H9 (cell line): ENCODE measurements at regions not wholly inside any gene's neighbourhood (a gene's known extent, or its start where the extent isn't known, plus 50 kb on each side); places are given as distances from the start of the nearest gene placed in this dataset.

ENCODE experiments used
- DNase-seq: peaks from one replicate; pipeline ENCODE4 v3.0.0-alpha.2; 2017
- H2AFZ ChIP-seq: one replicate; pipeline ENCODE4 v1.6.1; 2013; ENCODE audit warnings: mild to moderate bottlenecking, low read length, control low read depth, moderate library complexity
- H2AK5ac ChIP-seq: 2 replicates; pipeline ENCODE4 v1.6.1; 2013; ENCODE audit warnings: low read length, control low read depth, mixed read lengths; ENCODE audit not compliant: insufficient read length
- H2BK120ac ChIP-seq: one replicate; pipeline ENCODE4 v1.6.1; 2013; ENCODE audit warnings: low read depth, mild to moderate bottlenecking, low read length, control low read depth, inconsistent platforms; ENCODE audit not compliant: poor library complexity, severe bottlenecking
- H2BK12ac ChIP-seq: 2 replicates; pipeline ENCODE4 v1.6.1; 2013; ENCODE audit warnings: low read length, control low read depth, mixed read lengths, low read depth; ENCODE audit not compliant: insufficient read length
- H2BK15ac ChIP-seq: 2 replicates; pipeline ENCODE4 v1.6.1; 2013; ENCODE audit warnings: low read depth, low read length, control low read depth
- H2BK20ac ChIP-seq: one replicate; pipeline ENCODE4 v1.6.1; 2013; ENCODE audit warnings: low read depth, mild to moderate bottlenecking, low read length, control low read depth, inconsistent platforms; ENCODE audit not compliant: poor library complexity, severe bottlenecking
- H2BK5ac ChIP-seq: 2 replicates; pipeline ENCODE4 v1.6.1; 2013; ENCODE audit warnings: low read length, control low read depth, mixed read lengths; ENCODE audit not compliant: insufficient read length
- H3K14ac ChIP-seq: 2 replicates; pipeline ENCODE4 v1.6.1; 2013; ENCODE audit warnings: low read length, control low read depth; ENCODE audit not compliant: insufficient read depth
- H3K18ac ChIP-seq: 2 replicates; pipeline ENCODE4 v1.6.1; 2013; ENCODE audit warnings: low read depth, mild to moderate bottlenecking, mixed read lengths, low read length, control low read depth; ENCODE audit not compliant: insufficient read length
- H3K23ac ChIP-seq: 2 replicates; pipeline ENCODE4 v1.6.1; 2013; ENCODE audit warnings: low read length, control low read depth, mixed read lengths, low read depth; ENCODE audit not compliant: insufficient read length
- H3K23me2 ChIP-seq: 2 replicates; pipeline ENCODE4 v1.6.1; 2013; ENCODE audit warnings: low read depth, mild to moderate bottlenecking, mixed read lengths, low read length, control low read depth; ENCODE audit not compliant: insufficient read length, poor library complexity, severe bottlenecking
- H3K27ac ChIP-seq: 2 replicates; pipeline ENCODE4 v1.5.1; 2013; ENCODE audit warnings: low read length, control low read depth, mixed read lengths, low read depth; ENCODE audit not compliant: insufficient read length
- H3K27me3 ChIP-seq: 2 replicates; pipeline ENCODE4 v1.6.1; 2013; ENCODE audit warnings: low read length, control low read depth, inconsistent platforms; ENCODE audit not compliant: insufficient read depth
- H3K4ac ChIP-seq: 2 replicates; pipeline ENCODE4 v1.6.1; 2013; ENCODE audit warnings: low read depth, mild to moderate bottlenecking, control low read depth, inconsistent platforms, low read length, moderate library complexity
- H3K4me1 ChIP-seq: 2 replicates; pipeline ENCODE4 v1.6.1; 2013; ENCODE audit warnings: low read length, control low read depth, inconsistent platforms; ENCODE audit not compliant: insufficient read depth
- H3K4me2 ChIP-seq: 2 replicates; pipeline ENCODE4 v1.6.1; 2013; ENCODE audit warnings: low read length, control low read depth, mixed read lengths; ENCODE audit not compliant: insufficient read length, insufficient read depth
- H3K56ac ChIP-seq: 2 replicates; pipeline ENCODE4 v1.6.1; 2013; ENCODE audit warnings: low read depth, mild to moderate bottlenecking, mixed read lengths, low read length, control low read depth; ENCODE audit not compliant: insufficient read length
- H3K79me1 ChIP-seq: 2 replicates; pipeline ENCODE4 v1.6.1; 2013; ENCODE audit warnings: low read depth, mild to moderate bottlenecking, moderate library complexity, low read length, control low read depth, inconsistent platforms; ENCODE audit not compliant: insufficient read depth, poor library complexity, severe bottlenecking
- H3K79me2 ChIP-seq: 2 replicates; pipeline ENCODE4 v1.6.1; 2013; ENCODE audit warnings: low read length, control low read depth, inconsistent platforms; ENCODE audit not compliant: insufficient read depth
- H3K9ac ChIP-seq: 2 replicates; pipeline ENCODE4 v1.6.1; 2013; ENCODE audit warnings: low read length, control low read depth, mixed read lengths; ENCODE audit not compliant: insufficient read length; ENCODE audit errors: extremely low read depth
- H3K9me3 ChIP-seq: one replicate; pipeline ENCODE4 v1.6.1; 2013; ENCODE audit warnings: low read depth, low read length, inconsistent platforms; ENCODE audit not compliant: control insufficient read depth
- H3T11ph ChIP-seq: one replicate; pipeline ENCODE4 v1.6.1; 2013; ENCODE audit warnings: mild to moderate bottlenecking, low read length, control low read depth, inconsistent platforms
- H4K20me1 ChIP-seq: one replicate; pipeline ENCODE4 v1.6.1; 2013; ENCODE audit not compliant: control insufficient read depth, insufficient read length, insufficient read depth
- H4K5ac ChIP-seq: 2 replicates; pipeline ENCODE4 v1.6.1; 2013; ENCODE audit warnings: low read depth, mild to moderate bottlenecking, mixed read lengths, low read length, control low read depth; ENCODE audit not compliant: insufficient read length
- H4K8ac ChIP-seq: replicated peaks from 2 replicates; pipeline ENCODE4 v1.6.1; 2013; ENCODE audit warnings: low read length, control low read depth, mixed read lengths, low read depth; ENCODE audit not compliant: insufficient read length
- H4K91ac ChIP-seq: 2 replicates; pipeline ENCODE4 v1.6.1; 2013; ENCODE audit warnings: low read depth, mild to moderate bottlenecking, moderate library complexity, mixed read lengths, low read length, control low read depth; ENCODE audit not compliant: insufficient read length
- H3K27ac Mint-ChIP-seq, 3 experiments: 2 replicates in 2 of 3; 3 replicates in 1 of 3; pipeline ENCODE4 v1.8.0; 2020 to 2021; ENCODE audit warnings: mixed read lengths in 3 of 3, mild to moderate bottlenecking in 1 of 3, moderate library complexity in 1 of 3
- H3K27me3 Mint-ChIP-seq: 2 replicates; pipeline ENCODE4 v1.8.0; 2021; ENCODE audit warnings: low read depth, mild to moderate bottlenecking, moderate library complexity, mixed read lengths
- H3K36me3 Mint-ChIP-seq, 3 experiments: 2 replicates in 2 of 3; 3 replicates in 1 of 3; pipeline ENCODE4 v1.8.0; 2020 to 2021; ENCODE audit warnings: low read depth in 3 of 3, mixed read lengths in 3 of 3; ENCODE audit not compliant: insufficient read depth in 1 of 3
- H3K4me1 Mint-ChIP-seq, 2 experiments: 2 replicates each; pipeline ENCODE4 v1.8.0; 2020; ENCODE audit warnings: mixed read lengths in 2 of 2
- H3K4me3 Mint-ChIP-seq, 2 experiments: 2 replicates in 1 of 2; 3 replicates in 1 of 2; pipeline ENCODE4 v1.8.0; 2020 to 2021; ENCODE audit warnings: mild to moderate bottlenecking in 2 of 2, mixed read lengths in 2 of 2, moderate library complexity in 1 of 2
- H3K9me3 Mint-ChIP-seq, 2 experiments: 2 replicates in 1 of 2; 3 replicates in 1 of 2; pipeline ENCODE4 v1.8.0; 2020; ENCODE audit warnings: mild to moderate bottlenecking in 2 of 2, mixed read lengths in 2 of 2, moderate library complexity in 1 of 2
- CTCF ChIP-seq: fragments of 200-600 bp; sonication (generic); conservative IDR thresholded peaks from 3 replicates; pipeline ENCODE4 v1.8.0; 2021; ENCODE audit warnings: antibody characterized with exemption, mild to moderate bottlenecking
- WGBS: extraction: QIAGEN DNeasy Blood & Tissue Kit; methylation state at CpG from one replicate; pipeline ENCODE4 v1.1.7; 2013; ENCODE audit warnings: missing lambda C conversion rate, low lambda C conversion rate, mixed read lengths; ENCODE audit not compliant: insufficient read length; ENCODE audit errors: extremely low coverage; 5-methylcytosine and 5-hydroxymethylcytosine counted together

- DNase-seq, result no peak
- Histone ChIP-seq H4K5ac (no peak overlapping the region), H4K8ac (no peak overlapping the region), H3K4me1 (no peaks in the 10 kb centered on the region), H3K56ac (no peak overlapping the region), H3K14ac (no peak overlapping the region), H2AK5ac (no peak overlapping the region), H3K27ac (no peak overlapping the region), H3K9me3 (no peaks in the 10 kb centered on the region), H2BK20ac (no peak overlapping the region), H2BK15ac (no peak overlapping the region), H3K79me1 (no peaks in the 10 kb centered on the region), H2BK5ac (no peak overlapping the region), H3K4me2 (no peak overlapping the region), H3K23me2 (no peaks in the 10 kb centered on the region), H3K9ac (no peak overlapping the region), H3K23ac (no peak overlapping the region), H4K20me1 (no peaks in the 10 kb centered on the region), H4K91ac (no peak overlapping the region), H3K79me2 (no peaks in the 10 kb centered on the region), H3K18ac (no peak overlapping the region), H3K27me3 (no peaks in the 10 kb centered on the region), H3K4ac (no peak overlapping the region), H2AFZ (no peak overlapping the region), H2BK12ac (no peak overlapping the region), H3T11ph (no peak overlapping the region), H2BK120ac (no peak overlapping the region)
- no peaks in the 10 kb centered on the region; a peak in 1 of 7 replicates for H3K36me3 Mint-ChIP-seq
- no peak overlapping the region for H3K4me3 Mint-ChIP-seq
- no peaks in the 10 kb centered on the region for H3K27me3 Mint-ChIP-seq
- peaks cover 7 to 8% of the 10 kb centered on the region in 2 experiments for H3K4me1 Mint-ChIP-seq
- no CpG with 5 or more reads among the region's 2 CpGs for WGBS
- no peak for TF ChIP-seq CTCF
- no peak overlapping the region for H3K27ac Mint-ChIP-seq
- no peaks in the 10 kb centered on the region for H3K9me3 Mint-ChIP-seq
Measured at GRCh38 chr18:38895560-38895959, 1330.0 kb upstream of the CELF4 start.
